ENCODE measurements at regions not wholly inside any gene's neighbourhood (a gene's known extent, or its start where the extent isn't known, plus 50 kb on each side); places are given as distances from the start of the nearest gene placed in this dataset.
"Not testable (repeated sequence)": the region's sequence is repeated elsewhere in the genome, so short reads cannot be mapped to it uniquely, and the experiment has no call there.

DNA sequence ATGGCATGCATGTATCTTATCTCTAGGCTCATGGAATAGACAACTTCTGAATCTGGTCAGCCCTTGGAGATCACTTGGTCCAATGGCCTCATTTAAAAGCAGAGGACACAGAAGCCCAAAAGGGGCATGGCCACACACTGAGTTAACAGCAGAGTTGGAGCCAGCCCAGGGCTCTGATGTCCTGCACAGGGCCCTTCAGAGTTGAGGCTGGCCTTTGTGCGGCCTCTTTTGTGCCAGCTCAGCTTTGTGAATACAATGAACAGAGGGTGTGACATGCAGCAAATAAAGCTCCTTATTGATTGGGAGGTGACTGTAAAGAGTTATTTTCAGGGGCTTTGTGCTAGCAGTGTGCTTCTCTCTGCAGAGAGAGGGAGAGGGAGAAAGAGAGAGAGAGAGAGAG, 150.1 kb upstream of the STK32A start:
- no peak for DNase-seq

DNA sequence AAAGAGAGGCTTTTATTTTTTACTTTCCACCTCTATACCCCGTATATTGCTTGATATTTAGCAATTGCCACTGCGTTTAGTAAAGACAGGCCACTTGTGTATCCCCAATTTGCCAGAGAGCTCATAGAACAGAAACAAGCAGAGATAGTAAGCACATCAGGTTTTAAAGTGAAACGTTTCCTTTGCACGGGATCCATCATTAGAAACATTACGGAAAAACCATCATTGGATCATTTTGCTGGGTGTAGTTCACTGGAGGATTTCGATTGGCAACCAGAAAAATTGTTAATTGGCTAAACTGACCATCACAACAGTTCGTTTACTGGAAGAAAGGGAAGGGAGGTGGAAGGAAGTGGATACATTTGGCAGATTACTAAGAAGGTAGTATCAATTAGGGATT, 149.4 kb upstream of the STK32A start:
- no peak for DNase-seq

DNA sequence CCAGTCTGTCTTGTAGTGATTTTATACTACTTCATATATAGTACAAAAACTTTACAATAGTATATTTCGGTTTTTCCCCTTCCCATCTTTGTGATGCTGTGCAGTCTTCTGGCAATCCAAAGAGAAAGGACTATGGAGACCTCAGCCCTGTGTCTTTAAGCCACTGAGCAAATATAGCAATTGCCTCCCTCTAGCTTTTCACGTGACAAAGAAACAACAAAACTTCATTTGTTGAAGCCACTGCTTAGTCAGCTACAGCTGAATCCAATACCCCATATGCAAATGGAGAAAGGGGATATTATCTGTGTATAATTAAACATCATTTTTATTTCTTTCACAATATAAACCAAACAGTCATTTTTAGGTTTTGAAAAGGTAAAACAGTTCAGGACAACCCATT, 142.8 kb upstream of the STK32A start:
- no peak for DNase-seq

DNA sequence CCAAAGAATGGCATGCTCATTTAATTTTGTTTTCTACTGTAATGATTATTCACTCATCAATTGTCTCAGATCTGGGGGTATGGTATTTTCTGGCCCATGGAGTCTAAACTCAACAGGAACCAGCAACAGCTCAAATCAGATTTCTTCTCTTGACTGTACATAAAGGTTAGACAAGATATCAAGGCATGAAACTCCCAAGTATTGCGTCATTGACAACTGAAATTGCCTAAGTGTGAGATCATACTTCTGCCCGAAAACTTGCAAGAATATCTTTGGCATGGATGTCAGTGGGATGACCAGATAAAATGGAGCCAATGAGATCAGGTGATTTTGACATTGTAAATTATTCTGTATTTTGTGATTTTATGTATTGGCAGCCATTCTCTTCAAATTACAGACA, 141.7 kb upstream of the STK32A start:
- DNase-seq, result no peak

DNA sequence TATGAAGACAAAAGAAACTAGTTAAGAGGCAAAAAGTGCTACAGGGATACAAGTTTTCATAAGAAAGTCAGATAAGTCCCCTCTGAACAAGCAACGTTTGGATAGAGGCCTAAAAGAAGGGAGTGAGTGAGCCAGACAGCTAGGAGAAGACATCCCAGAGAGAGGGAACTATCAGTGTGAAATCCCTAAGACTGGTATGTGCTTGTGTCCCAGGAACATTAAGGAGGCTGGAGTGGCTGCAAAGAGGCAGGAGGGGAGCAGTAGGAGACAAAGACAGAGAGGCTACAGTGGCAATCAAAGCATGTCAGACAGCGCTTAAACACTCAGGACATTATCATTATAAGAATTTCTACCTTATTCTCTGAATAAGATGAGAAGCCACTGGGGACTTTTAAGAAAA, 139.1 kb upstream of the STK32A start:
- DNase-seq, result no peak

DNA sequence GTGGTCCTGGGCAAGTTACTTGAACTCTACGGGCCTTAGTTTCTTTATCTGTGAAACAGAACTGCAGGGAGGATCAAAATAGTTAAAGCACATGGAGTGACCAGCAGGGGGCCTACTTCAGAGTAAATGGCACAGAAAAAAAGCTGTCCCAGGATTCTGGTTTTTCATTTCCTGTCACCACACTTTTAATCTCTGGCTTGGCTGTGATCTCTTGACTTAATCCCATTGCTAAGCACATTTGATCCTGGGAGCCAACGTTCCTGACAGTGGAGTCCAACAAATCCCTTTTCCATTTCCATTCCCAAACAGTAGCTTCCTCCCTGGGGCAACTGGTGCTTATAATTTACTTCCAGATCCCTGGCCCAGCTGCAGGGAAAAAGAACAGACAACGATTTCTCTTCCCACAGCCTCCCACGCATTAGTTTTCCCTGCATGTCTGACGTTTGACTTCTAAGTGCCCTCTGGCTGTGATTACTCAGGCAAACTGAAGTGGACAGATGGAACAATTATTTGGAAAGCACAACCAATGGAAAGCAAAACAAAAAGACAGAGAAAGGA, 136.5 kb upstream of the STK32A start:
- peak in 1 of 2 donors; percentile 11 for DNase-seq

DNA sequence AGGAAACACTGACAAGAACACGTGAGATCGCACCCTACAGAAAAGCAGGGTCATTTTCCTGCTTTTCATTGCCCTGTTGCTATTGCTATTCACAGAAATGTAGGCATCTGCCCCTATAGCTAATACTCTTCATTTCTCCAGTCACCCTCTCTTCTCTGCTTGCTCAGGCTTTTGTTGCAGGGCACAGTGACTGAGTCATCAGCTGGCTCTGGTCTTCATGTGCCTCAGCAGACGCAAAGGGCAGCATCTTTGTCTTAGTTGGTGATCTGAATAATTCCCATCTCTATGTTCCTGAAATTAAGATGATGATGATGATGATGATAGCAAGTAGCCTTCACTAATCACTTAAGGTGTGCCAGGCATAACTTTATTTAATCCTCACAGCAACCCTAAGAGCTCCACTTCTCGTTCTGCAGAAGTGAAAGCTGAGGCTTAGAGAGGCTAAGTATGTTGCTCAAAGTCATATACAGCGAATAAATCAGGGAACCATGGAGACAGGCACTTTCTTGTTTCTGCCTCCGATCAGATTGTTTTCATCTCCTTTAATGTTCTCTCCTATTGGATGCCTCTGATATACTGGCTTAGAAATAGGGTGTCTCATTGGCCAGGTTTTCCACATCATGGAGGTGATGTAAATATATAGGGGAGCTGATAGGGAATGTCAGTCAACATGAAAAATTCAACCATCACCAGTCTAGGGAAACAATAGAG, 133.0 kb upstream of the STK32A start:
- DNase-seq, result no peak

DNA sequence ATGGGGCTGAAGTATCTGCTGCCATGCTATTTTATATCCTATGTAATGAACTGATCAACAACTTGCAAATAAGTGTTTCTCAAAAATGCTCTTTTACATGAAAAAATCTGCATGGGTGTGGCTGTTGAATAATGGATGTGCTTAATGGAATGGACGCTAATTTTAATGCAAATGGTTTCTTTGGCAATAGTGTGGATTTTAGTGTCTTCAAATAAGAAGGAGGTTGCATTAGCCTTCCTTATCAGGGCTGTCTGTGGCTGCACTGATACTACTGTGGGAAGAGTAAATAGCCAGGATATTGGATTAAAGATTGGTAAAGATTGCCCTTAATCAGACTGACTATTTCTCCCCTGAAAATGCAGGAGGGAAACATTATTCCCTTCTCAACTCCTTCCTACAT, 121.9 kb upstream of the STK32A start:
- DNase-seq, result no peak

DNA sequence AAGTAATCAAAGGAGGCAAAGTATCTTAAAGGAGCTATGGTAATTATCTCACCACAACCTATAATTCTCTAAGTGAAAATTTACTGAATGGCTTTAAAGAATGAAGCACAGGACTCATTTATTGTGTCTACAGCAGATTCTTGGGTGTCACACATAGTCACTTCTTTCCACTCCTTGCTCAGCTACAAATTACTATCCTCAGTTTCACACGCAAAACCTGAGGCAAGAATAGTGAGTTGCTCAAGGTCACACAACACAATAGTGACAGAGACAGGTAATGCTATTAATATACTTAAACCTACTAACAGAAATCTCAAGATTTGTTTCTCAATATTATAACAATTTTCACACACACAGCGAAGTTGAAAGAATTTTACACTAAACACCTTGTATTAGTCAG, 120.9 kb upstream of the STK32A start:
- DNase-seq, result no peak

DNA sequence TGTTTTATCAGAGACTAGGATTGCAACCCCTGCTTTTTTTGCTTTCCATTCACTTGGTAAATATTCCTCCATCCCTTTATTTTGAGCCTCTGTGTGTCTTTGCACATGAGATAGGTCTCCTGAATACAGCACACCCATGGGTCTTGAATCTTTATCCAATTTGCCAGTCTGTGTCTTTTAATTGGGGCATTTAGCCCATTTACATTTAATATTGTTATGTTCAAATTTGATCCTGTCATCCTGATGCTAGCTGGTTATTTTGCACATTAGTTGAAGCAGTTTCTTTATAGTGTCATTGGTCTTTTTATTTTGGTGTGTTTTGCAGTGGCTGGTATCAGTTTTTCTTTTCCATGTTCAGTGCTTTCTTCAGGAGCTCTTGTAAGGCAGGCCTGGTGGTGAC, 95.1 kb upstream of the STK32A start:
- DNase-seq, result not testable (repeated sequence)

DNA sequence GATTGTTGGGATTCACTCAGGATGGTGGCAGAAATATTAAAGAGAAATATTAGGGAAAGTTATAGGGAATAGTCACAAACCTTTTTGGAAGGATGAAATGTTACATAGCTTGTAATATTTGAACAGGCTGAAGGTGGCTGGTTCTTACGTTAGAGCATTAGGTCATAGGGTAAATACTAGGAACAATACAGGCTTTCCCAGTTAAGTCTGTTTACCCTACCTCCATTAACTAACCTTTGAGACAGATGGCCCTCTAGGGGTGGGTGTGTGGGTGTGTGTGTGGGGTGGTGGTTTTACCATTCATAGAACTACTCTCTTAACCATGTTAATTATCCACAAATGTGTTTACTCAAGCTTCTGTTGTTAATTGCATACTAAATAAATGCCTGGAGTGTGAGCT, 94.3 kb upstream of the STK32A start:
- DNase-seq, result no peak

DNA sequence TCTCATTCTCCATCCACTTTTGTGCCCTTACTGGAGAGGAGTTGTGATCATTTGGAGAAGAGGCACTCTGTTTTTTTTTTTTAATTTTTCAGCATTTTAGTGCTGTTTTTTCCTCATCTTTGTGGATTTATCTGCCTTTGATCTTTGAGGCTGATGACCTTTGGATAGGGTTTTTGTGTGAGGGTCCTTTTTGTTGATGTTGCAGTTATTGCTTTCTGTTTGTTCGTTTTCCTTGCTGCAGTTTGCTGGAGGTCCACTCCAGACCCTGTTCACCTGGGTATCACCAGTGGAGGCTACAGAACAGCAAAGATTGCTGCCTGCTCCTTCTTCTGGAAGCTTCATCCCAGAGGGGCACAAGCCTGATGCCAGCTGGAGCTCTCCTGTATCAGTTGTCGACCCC, 93.2 kb upstream of the STK32A start:
- not testable (repeated sequence) for DNase-seq

DNA sequence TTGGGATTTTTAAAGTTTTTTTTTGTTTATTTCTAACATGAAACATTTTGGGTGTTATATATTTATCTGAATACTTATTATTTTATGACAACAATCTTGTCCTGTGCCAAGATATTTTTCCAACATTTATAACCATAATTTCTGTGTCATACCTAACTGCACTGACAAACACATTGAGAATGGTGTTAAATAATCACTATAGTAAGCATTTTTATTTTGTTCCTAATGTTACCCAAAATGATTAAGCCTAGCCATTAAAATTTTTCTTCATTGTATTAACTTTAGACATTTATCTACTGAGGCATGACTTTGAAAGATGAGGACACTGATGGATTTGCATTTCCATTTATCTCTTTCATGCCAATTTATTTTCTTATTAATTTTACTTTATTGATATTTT, 91.6 kb upstream of the STK32A start:
- no peak for DNase-seq

DNA sequence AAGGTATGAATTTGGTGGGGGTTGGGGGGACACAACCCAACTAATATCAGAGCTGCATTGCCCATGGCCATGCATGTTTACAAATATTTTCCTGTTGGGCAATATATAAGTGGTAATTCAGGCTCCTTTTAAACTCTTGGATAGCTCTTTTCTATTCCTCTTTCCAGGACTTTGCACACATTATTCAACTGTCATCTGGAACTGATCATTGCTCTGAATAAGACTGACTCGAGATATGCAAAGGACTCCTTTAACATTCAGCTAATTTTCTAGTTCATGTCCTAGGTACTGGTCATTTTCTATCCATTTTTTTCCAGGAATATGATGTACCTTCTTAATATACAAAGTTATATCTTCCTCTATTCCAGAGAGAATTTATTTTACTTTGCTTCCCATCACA, 89.5 kb upstream of the STK32A start:
- no peak for DNase-seq

DNA sequence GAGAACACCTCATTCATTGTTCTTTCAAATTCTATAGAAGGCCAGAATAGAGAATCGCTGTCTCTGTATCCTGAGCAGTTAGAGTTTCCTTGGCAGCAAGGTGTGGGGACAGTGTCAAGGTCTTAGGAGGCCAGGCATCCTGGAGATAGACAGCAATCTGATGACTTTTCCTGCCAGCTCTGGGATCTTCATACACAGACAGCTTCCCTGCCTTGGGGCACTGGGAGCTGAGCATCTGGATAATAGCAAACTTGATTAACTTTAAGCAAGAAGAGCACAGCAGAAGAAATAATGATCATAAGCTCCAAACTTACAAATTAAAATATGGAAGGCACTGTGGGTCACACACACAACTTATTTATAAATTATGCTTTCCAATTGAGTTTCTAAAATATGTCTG, 86.1 kb upstream of the STK32A start:
- DNase-seq, result no peak

DNA sequence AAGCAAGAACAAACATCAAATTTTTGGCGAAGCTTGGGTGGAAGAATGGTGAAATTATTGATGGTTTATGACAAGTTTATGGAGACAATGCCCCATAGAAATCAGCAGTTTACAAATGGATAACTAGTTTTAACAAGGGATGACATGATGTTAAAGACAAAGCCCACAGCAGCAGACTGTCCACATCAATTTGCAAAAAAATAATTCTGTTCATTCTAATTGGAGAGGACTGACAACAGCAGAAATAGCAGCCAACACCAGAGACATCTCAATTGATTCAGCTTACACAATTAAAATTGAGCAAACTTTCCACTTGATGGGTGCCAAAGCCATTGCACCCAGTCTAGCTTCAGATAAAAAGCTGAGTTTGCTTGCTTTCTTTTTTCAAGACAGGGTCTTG, 82.7 kb upstream of the STK32A start:
- no peak for DNase-seq

DNA sequence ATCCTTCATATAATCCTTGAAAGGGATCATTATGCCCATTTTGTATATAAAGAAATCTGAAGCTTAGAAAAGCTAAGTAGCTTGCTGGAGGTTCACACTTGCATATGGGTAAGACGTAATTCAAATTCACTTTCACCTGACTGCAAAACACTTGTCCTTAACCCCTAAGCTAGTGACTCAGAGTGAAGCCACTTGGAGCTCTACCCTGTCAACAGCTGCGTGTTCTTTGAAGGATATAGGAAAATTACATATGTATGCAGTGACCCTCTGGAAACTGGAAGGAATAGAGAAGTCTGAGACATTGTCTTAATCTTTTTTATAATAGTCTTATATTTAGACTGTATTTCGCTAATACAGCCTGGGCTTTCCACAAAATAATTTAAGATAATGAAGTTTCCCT, 80.0 kb upstream of the STK32A start:
- no peak for DNase-seq

DNA sequence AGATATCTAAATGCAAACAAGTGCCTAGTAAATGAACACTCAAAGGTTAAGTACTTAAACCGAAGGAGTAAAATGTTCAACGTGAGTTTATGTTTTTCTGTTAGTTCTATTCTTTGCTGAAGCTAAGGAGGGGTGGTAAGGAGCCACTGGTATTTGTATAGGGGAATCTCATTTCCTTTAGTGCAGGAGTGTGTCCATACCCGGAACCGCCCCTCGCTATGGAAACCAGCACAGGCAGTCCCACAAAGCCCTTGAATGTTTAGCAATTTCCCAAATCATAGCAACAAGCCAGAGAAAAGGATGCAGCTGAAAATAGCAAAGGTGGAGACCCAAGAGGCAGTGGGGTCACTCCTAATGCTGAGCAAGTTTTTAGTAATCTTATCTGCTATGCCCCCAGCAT, 78.8 kb upstream of the STK32A start:
- DNase-seq, result no peak

DNA sequence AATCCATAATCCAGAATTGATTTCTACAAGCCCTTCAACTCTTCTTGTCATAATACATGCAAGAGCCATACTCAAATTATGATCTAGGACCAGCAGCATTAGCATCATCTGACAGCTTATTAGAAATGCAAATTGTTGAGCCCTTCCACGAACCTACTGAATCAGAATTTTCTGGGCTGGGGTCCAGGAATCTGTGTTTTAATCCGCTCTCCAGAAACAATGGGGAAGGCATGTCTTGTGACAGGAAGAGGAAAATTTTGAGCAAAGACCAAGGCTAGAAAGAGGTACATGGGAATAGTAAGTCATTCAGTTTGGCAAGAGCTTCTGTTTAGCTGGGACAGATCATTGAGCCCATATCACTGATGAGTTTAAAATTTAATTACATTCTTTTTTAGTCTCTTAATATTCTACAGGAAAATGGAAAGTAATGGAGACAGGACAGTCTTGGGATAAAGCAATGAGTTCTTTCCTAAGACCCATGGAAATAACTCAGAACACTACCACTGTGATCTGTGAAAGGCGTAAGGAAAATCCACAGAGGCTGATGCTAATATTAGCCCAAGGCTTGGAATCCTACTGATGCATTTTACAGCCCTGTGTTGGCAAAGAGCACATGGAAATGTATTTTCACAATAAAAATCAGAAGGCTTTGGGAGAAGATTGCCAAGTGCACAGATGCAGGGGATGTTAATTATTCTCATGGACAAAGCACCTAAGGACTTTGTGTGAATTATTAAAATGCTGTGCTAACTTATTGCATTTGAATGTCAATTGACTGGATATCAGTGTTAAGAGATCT, 73.7 kb upstream of the STK32A start:
- DNase-seq, result no peak

DNA sequence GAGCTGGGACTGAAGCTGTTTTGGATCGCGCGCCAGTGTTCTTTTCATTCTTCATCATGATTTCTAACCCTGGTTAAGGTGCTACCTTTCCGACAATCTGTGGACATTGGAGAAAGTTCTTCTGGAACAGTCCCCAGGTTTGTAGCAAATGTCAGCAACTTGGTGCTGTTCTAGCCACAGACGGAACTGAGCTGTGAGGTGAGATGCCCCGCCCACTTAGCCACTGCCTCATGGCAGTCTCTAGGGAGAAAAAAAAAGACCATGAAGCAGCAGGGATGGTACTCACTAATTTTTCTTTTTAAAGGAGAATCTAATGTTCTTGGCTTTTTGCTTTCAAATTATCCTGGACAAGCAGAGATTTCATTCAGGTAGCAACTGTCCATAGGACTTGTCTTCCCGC, 72.1 kb upstream of the STK32A start:
- no peak for DNase-seq

DNA sequence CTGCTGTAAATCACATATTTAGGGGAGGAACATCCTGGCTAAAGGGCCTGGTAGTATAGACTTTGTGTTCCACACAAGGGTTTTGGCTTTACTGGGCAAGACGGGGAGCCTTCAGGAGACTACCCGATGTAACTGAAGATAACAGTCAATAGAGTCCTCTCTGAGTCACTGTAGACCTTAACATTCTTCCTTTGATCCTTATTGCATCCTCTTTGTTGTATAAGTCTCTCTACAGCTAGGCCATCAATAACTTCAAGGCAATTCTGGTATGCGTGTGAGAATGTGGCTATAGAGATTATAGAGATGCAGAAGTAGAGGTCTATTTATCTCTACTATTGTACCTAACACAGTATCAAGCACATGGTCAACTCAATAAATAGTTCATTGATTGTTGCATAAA, 67.3 kb upstream of the STK32A start:
- no peak for DNase-seq

DNA sequence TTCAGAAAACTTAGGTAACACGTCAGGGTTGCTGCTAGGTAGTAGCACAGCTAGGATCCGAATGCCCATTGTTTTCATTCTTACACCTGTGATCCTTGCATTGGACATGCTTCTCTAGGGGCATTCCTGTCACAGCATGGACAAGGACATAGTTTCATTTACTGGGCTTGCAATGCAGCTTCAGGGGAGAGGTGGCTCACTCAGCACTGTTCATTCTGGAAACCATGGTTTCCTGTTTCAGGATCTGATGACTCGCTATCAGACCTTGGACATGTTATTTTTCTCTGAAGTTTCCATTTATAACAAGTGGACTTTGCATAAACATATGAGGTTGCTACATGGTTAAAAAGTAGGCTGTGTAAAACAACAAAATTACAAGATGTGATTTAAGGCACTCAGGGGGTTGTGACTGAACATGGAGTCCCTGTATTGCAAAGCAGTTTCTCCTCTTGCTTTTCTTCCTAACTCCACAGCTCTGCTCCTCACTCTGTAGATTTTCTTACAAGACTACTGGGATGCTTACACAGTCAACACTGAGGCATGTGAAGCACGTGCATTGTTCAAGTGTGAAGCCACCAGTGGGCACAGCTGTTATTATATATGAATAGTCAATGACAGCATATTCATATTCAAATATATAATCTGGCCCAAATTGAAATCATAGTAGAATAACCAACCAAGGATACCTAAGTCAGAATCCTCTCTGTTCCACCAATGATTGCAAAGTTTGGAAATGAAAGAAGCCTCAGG, 66.1 kb upstream of the STK32A start:
- DNase-seq, result no peak

DNA sequence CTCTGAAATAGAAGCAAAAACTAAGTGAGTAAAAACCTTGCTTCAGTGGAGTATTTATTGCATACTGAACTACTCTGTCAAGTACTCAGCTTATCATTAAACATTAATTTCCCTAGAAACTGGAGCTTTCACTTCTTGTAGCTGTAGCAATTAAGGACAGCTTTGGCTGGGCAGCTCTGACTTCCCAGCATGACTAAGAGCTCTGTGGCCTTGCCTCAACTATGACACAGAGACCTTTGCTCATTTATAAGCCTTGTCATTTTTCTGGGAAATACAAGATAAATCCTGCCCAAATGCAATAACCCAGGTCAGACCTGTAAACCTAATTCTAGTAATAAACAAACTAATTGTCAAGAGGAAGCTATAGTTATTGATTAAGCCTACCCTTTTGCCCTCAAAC, 65.4 kb upstream of the STK32A start:
- no peak for DNase-seq

DNA sequence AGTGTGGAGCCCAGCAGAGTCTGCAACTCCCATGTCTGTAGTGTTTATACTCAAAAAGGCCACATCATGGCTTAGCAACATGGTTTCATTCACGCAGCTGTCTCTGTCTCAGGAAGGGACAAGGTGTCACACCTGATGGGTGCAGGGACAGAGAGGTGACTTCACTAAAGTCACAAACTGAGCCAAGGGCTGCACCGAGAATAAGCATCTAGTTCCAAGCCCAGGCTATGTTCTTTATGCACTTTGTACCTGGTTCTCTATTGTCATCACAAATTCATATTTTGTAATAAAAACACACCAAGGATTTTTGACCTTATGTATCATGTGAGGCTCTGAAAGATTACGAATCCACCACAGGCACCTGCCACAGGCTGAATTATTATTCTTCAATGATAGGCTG, 64.9 kb upstream of the STK32A start:
- no peak for DNase-seq

Measured in CD4-positive, alpha-beta T cell treated with Interferon alpha-2 for 1 hour (primary cell).